ENCODE measurements at regions not wholly inside any gene's neighbourhood (a gene's known extent, or its start where the extent isn't known, plus 50 kb on each side); places are given as distances from the start of the nearest gene placed in this dataset.

GRCh38 chr22:48154169-48154942, 1391.9 kb downstream of the TBC1D22A start:
- no peak for TF ChIP-seq CTCF (IDR thresholded peaks at IDR 0.05)
- TF ChIP-seq POLR2AphosphoS5 (IDR thresholded peaks at IDR 0.05) = no peak
- TF ChIP-seq POLR2A (IDR thresholded peaks at IDR 0.05) = no peak
